OCI-LY7 (cell line): ENCODE measurements at regions not wholly inside any gene's neighbourhood (a gene's known extent, or its start where the extent isn't known, plus 50 kb on each side); places are given as distances from the start of the nearest gene placed in this dataset.

Experiments
- BruUV-seq: library from RNA; stranded (reverse); fragments of 400-500 nt; replicated peaks from 2 replicates; lab custom pipeline; 2021; lab: Mats Ljungman, UMichigan
- CTCF ChIA-PET: fragments of 300-600 bp; sonication (Branson Sonifier 250); formaldehyde crosslinking; loops from one replicate; lab custom pipeline; 2022; ENCODE audit warnings: antibody characterized with exemption; ENCODE audit not compliant: unreplicated experiment; lab: Charles Lee
- POLR2A ChIA-PET: fragments of 300-600 bp; sonication (Branson Sonifier 250); formaldehyde crosslinking; loops from one replicate; lab custom pipeline; 2022; ENCODE audit warnings: antibody characterized with exemption; lab: Charles Lee
- DNase-seq: peaks from one replicate; pipeline ENCODE4 v3.0.0-alpha.2; 2015; ENCODE audit warnings: low spot score
- H2AFZ ChIP-seq: fragments of 200-600 bp; sonication (generic), shearing (Covaris generic); 2 replicates; pipeline ENCODE4 v1.6.1; 2014; ENCODE audit warnings: mild to moderate bottlenecking, antibody characterized with exemption, low read length, moderate library complexity
- H3K27ac ChIP-seq: fragments of 200-600 bp; sonication (generic); 2 replicates; pipeline ENCODE4 v1.5.1; 2014; ENCODE audit warnings: mixed run types, low read depth, mild to moderate bottlenecking, moderate library complexity, low read length, inconsistent platforms; ENCODE audit not compliant: poor library complexity, severe bottlenecking
- H3K36me3 ChIP-seq: fragments of 200-600 bp; sonication (generic); 2 replicates; pipeline ENCODE4 v1.6.1; 2014; ENCODE audit warnings: mild to moderate bottlenecking, antibody characterized with exemption, low read length, moderate library complexity, mixed read lengths; ENCODE audit not compliant: insufficient read depth
- H3K4me1 ChIP-seq: fragments of 200-600 bp; sonication (generic); 2 replicates; pipeline ENCODE4 v1.5.1; 2014; ENCODE audit warnings: mild to moderate bottlenecking, low read length; ENCODE audit not compliant: insufficient read depth, poor library complexity, severe bottlenecking
- H3K4me2 ChIP-seq: fragments of 200-600 bp; sonication (generic); 2 replicates; pipeline ENCODE4 v1.6.1; 2014; ENCODE audit warnings: mild to moderate bottlenecking, low read length
- H3K4me3 ChIP-seq: fragments of 200-600 bp; sonication (generic); 2 replicates; pipeline ENCODE4 v1.5.1; 2014; ENCODE audit warnings: mild to moderate bottlenecking, low read depth, low read length; ENCODE audit not compliant: poor library complexity, severe bottlenecking
- H3K79me2 ChIP-seq: fragments of 200-600 bp; sonication (generic); 2 replicates; pipeline ENCODE4 v1.6.1; 2016; ENCODE audit warnings: low read depth, mild to moderate bottlenecking, low read length, moderate library complexity, mixed read lengths; ENCODE audit not compliant: insufficient read depth
- H3K9me2 ChIP-seq: fragments of 200-600 bp; sonication (generic); 2 replicates; pipeline ENCODE4 v1.6.1; 2016; ENCODE audit warnings: mild to moderate bottlenecking, low read length, mixed read lengths; ENCODE audit not compliant: insufficient read depth
- H3K9me3 ChIP-seq: fragments of 200-600 bp; sonication (generic); 2 replicates; pipeline ENCODE4 v1.6.1; 2014; ENCODE audit warnings: mild to moderate bottlenecking, mixed run types, low read length, mixed read lengths
- H4K20me1 ChIP-seq: fragments of 200-600 bp; sonication (generic); 2 replicates; pipeline ENCODE4 v1.6.1; 2014; ENCODE audit warnings: mild to moderate bottlenecking, antibody characterized with exemption, low read length, moderate library complexity, mixed read lengths; ENCODE audit not compliant: insufficient read depth
- CTCF ChIP-seq: fragments of 200-600 bp; sonication (generic); conservative IDR thresholded peaks from 2 replicates; pipeline ENCODE4 v1.5.1; 2014; ENCODE audit warnings: mild to moderate bottlenecking, antibody characterized with exemption, low read length, moderate library complexity, mixed read lengths
- EZH2phosphoT487 ChIP-seq: fragments of 200-600 bp; sonication (generic); IDR thresholded peaks from 2 replicates; pipeline ENCODE4 v1.6.1; 2018; ENCODE audit warnings: low read depth, borderline replicate concordance, mild to moderate bottlenecking, mixed run types, antibody characterized with exemption, low read length, moderate library complexity, mixed read lengths
- intact Hi-C: fragments of 100-400 bp; cut with micrococcal nuclease; formaldehyde crosslinking; loops from one replicate; pipeline ENCODE4 v1.10.0; 2022; ENCODE audit not compliant: unreplicated experiment

- peak; percentile 40 for DNase-seq
- intact Hi-C loops: no loop called here
- no peaks in the 10 kb centered on the region for H3K4me1 ChIP-seq
- H3K27ac ChIP-seq: no peak overlapping the region
- H4K20me1 ChIP-seq: no peaks in the 10 kb centered on the region
- peak overlapping the region; percentile 29 for H3K4me3 ChIP-seq
- no TSS peak for BruUV-seq
- TF ChIP-seq EZH2phosphoT487: no peak
- peak; percentile 52 for TF ChIP-seq CTCF
- POLR2A ChIA-PET: interaction anchor here (0.6 kb wide), 1 partner anchor 14 kb away, joined by 3 read pairs; no protein-coding TSS in a partner anchor
- peak overlapping the region; percentile 90 for H2AFZ ChIP-seq
- H3K9me2 ChIP-seq: no peaks in the 10 kb centered on the region
- CTCF ChIA-PET: no interaction called here
- H3K36me3 ChIP-seq: no peaks in the 10 kb centered on the region
- H3K9me3 ChIP-seq: peaks cover 15% of the 10 kb centered on the region; the same call in 1 of the 2 replicates
- H3K79me2 ChIP-seq: no peaks in the 10 kb centered on the region
- peak overlapping the region; percentile 18; the same call in 1 of the 2 replicates for H3K4me2 ChIP-seq
Measured at GRCh38 chr16:86158688-86159360, 259.9 kb downstream of the IRF8 start.

- Histone ChIP-seq H3K9me3 (peaks cover 8% of the 10 kb centered on the region; the same call in 1 of the 2 replicates), H3K4me3 (no peak overlapping the region), H3K27ac (no peak overlapping the region), H4K20me1 (no peaks in the 10 kb centered on the region), H3K9me2 (no peaks in the 10 kb centered on the region), H3K4me2 (no peak overlapping the region), H2AFZ (no peak overlapping the region), H3K4me1 (no peaks in the 10 kb centered on the region), H3K36me3 (no peaks in the 10 kb centered on the region), H3K79me2 (no peaks in the 10 kb centered on the region)
- intact Hi-C loops: no loop called here
- POLR2A ChIA-PET: no interaction called here
- DNase-seq: no peak
- BruUV-seq: no TSS peak
- CTCF ChIA-PET: no interaction called here
- TF ChIP-seq EZH2phosphoT487: no peak
- TF ChIP-seq CTCF: no peak
Measured at GRCh38 chr16:86165479-86165878, 266.5 kb downstream of the IRF8 start.

GRCh38 chr16:86166414-86166813, 267.5 kb downstream of the IRF8 start:
- POLR2A ChIA-PET: no interaction called here
- Histone ChIP-seq H3K9me3 (peaks cover 8% of the 10 kb centered on the region; the same call in 1 of the 2 replicates), H3K36me3 (no peaks in the 10 kb centered on the region), H3K4me3 (no peak overlapping the region), H3K4me2 (no peak overlapping the region), H3K9me2 (no peaks in the 10 kb centered on the region), H3K27ac (no peak overlapping the region), H2AFZ (no peak overlapping the region), H3K79me2 (no peaks in the 10 kb centered on the region), H4K20me1 (no peaks in the 10 kb centered on the region), H3K4me1 (no peaks in the 10 kb centered on the region)
- no peak for TF ChIP-seq CTCF
- no peak for TF ChIP-seq EZH2phosphoT487
- no TSS peak for BruUV-seq
- intact Hi-C loops: no loop called here
- CTCF ChIA-PET: no interaction called here
- no peak for DNase-seq
